DOHH2 (cell line): ENCODE measurements at regions not wholly inside any gene's neighbourhood (a gene's known extent, or its start where the extent isn't known, plus 50 kb on each side); places are given as distances from the start of the nearest gene placed in this dataset.
"Not testable (repeated sequence)": the region's sequence is repeated elsewhere in the genome, so short reads cannot be mapped to it uniquely, and the experiment has no call there.

Experiments used
- H3F3A ChIP-seq: fragments of 200-600 bp; sonication (generic), shearing (Covaris generic); 2 replicates; pipeline ENCODE4 v1.6.0; 2016; ENCODE audit warnings: antibody characterized with exemption, mild to moderate bottlenecking; ENCODE audit not compliant: control insufficient read depth, insufficient read depth
- H3K27ac ChIP-seq: fragments of 200-600 bp; sonication (generic); 2 replicates; pipeline ENCODE4 v1.5.1; 2014; ENCODE audit warnings: low read depth, mild to moderate bottlenecking, low read length, moderate library complexity
- H3K27me3 ChIP-seq: fragments of 200-600 bp; sonication (generic); 2 replicates; pipeline ENCODE4 v1.6.1; 2014; ENCODE audit warnings: mild to moderate bottlenecking, low read length, mixed read lengths; ENCODE audit not compliant: control insufficient read depth
- H3K36me3 ChIP-seq: fragments of 200-600 bp; sonication (generic); 2 replicates; pipeline ENCODE4 v1.6.1; 2014; ENCODE audit warnings: mild to moderate bottlenecking, low read length, moderate library complexity, mixed read lengths; ENCODE audit not compliant: control insufficient read depth
- H3K4me1 ChIP-seq: fragments of 200-600 bp; sonication (generic); 2 replicates; pipeline ENCODE4 v1.6.1; 2014; ENCODE audit warnings: mild to moderate bottlenecking, low read length, mixed read lengths; ENCODE audit not compliant: control insufficient read depth
- H3K4me2 ChIP-seq: fragments of 200-600 bp; sonication (generic); 2 replicates; pipeline ENCODE4 v1.6.0; 2014; ENCODE audit warnings: mild to moderate bottlenecking, low read length, moderate library complexity
- H3K4me3 ChIP-seq: fragments of 200-600 bp; sonication (generic); 2 replicates; pipeline ENCODE4 v1.5.1; 2014; ENCODE audit warnings: mild to moderate bottlenecking, low read length, mixed read lengths
- H3K79me2 ChIP-seq: fragments of 200-600 bp; sonication (generic); 2 replicates; pipeline ENCODE4 v1.6.1; 2014; ENCODE audit warnings: mild to moderate bottlenecking, low read length, mixed read lengths; ENCODE audit not compliant: control insufficient read depth
- H3K9me2 ChIP-seq: fragments of 200-600 bp; sonication (generic); replicated peaks from 2 replicates; pipeline ENCODE4 v1.6.1; 2014; ENCODE audit warnings: mild to moderate bottlenecking, low read length, mixed read lengths; ENCODE audit not compliant: control insufficient read depth
- H3K9me3 ChIP-seq: fragments of 200-600 bp; sonication (generic); 2 replicates; pipeline ENCODE4 v1.6.1; 2014; ENCODE audit warnings: antibody characterized with exemption, low read length, mixed read lengths; ENCODE audit not compliant: control insufficient read depth, insufficient read depth
- H4K20me1 ChIP-seq: fragments of 200-600 bp; sonication (generic); 2 replicates; pipeline ENCODE4 v1.6.0; 2014; ENCODE audit warnings: low read depth, mild to moderate bottlenecking, antibody characterized with exemption, low read length, moderate library complexity; ENCODE audit not compliant: control insufficient read depth, insufficient read depth
- CTCF ChIP-seq: fragments of 200-600 bp; sonication (generic); IDR thresholded peaks from one replicate; pipeline ENCODE4 v1.5.1; 2014; ENCODE audit warnings: antibody characterized with exemption, mild to moderate bottlenecking, low read depth, low read length; ENCODE audit not compliant: poor library complexity, severe bottlenecking
- EZH2phosphoT487 ChIP-seq: fragments of 200-600 bp; sonication (generic); IDR thresholded peaks from 2 replicates; pipeline ENCODE4 v1.6.1; 2017; ENCODE audit warnings: borderline replicate concordance, mild to moderate bottlenecking, antibody characterized with exemption, low read length, moderate library complexity, mixed read lengths

GRCh38 chr6:27143474-27144026 is 104.0 kb upstream of the PRSS16 start:
- H4K20me1 ChIP-seq, result no peaks in the 10 kb centered on the region
- no peaks in the 10 kb centered on the region; the same call in 1 of the 2 replicates for H3K79me2 ChIP-seq
- peak overlapping the region; percentile 97 for H3K4me2 ChIP-seq
- no peaks in the 10 kb centered on the region for H3K27me3 ChIP-seq
- peak overlapping the region; percentile 14 for H3K4me3 ChIP-seq
- H3K27ac ChIP-seq, result peak overlapping the region; percentile 99
- TF ChIP-seq EZH2phosphoT487 (no peak), CTCF (no peak)
- peaks cover 24% of the 10 kb centered on the region for H3K36me3 ChIP-seq
- no peaks in the 10 kb centered on the region for H3K9me2 ChIP-seq
- H3F3A ChIP-seq, result peaks cover 58% of the 10 kb centered on the region
- peaks cover 76% of the 10 kb centered on the region for H3K4me1 ChIP-seq
- H3K9me3 ChIP-seq, result no peaks in the 10 kb centered on the region

GRCh38 chr6:27144740-27145079 is 102.8 kb upstream of the PRSS16 start:
- no peaks in the 10 kb centered on the region for H3K27me3 ChIP-seq
- TF ChIP-seq EZH2phosphoT487 (no peak), CTCF (no peak)
- H3K9me3 ChIP-seq, result no peaks in the 10 kb centered on the region
- H3F3A ChIP-seq, result peaks cover 53% of the 10 kb centered on the region
- no peaks in the 10 kb centered on the region for H3K9me2 ChIP-seq
- H4K20me1 ChIP-seq, result no peaks in the 10 kb centered on the region
- H3K79me2 ChIP-seq, result no peaks in the 10 kb centered on the region; the same call in 1 of the 2 replicates
- peaks cover 15% of the 10 kb centered on the region for H3K36me3 ChIP-seq
- H3K27ac ChIP-seq, result peak overlapping the region; percentile 99
- H3K4me1 ChIP-seq, result peaks cover 75% of the 10 kb centered on the region
- H3K4me2 ChIP-seq, result peak overlapping the region; percentile 97
- peak overlapping the region; percentile 89 for H3K4me3 ChIP-seq

GRCh38 chr6:27145731-27146455 is 101.6 kb upstream of the PRSS16 start:
- H3K79me2 ChIP-seq, result no peaks in the 10 kb centered on the region; the same call in 1 of the 2 replicates
- H3K4me1 ChIP-seq, result peaks cover 75% of the 10 kb centered on the region
- no peaks in the 10 kb centered on the region for H3K9me2 ChIP-seq
- peak overlapping the region; percentile 89 for H3K4me3 ChIP-seq
- no peaks in the 10 kb centered on the region for H3K27me3 ChIP-seq
- H3K9me3 ChIP-seq, result no peaks in the 10 kb centered on the region
- TF ChIP-seq EZH2phosphoT487 (no peak), CTCF (no peak)
- H3K4me2 ChIP-seq, result peak overlapping the region; percentile 97
- peaks cover 47% of the 10 kb centered on the region for H3F3A ChIP-seq
- no peaks in the 10 kb centered on the region for H4K20me1 ChIP-seq
- H3K27ac ChIP-seq, result peak overlapping the region; percentile 99
- peaks cover 13% of the 10 kb centered on the region for H3K36me3 ChIP-seq

- Histone ChIP-seq H3K4me1 (peaks cover 70% of the 10 kb centered on the region), H3F3A (peaks cover 43% of the 10 kb centered on the region), H3K27ac (peak overlapping the region; percentile 99), H3K4me2 (peak overlapping the region; percentile 97), H3K36me3 (peaks cover 13% of the 10 kb centered on the region), H3K4me3 (peak overlapping the region; percentile 89)
- H3K9me3 ChIP-seq, H3K27me3 ChIP-seq, H3K79me2 ChIP-seq, H4K20me1 ChIP-seq, H3K9me2 ChIP-seq: not testable (repeated sequence)
Measured at GRCh38 chr6:27146456-27146705, 101.1 kb upstream of the PRSS16 start.
